Psoas muscle (tissue), 7 donors: ENCODE measurements at regions not wholly inside any gene's neighbourhood (a gene's known extent, or its start where the extent isn't known, plus 50 kb on each side); places are given as distances from the start of the nearest gene placed in this dataset.

Experiments used
- ATAC-seq, 4 donors: fragments of 200-7000 bp; cut with Tn5 transposase; one replicate each; pipeline ENCODE4 v1.9.1; 2020; ENCODE audit warnings: moderate library complexity in 3 of 4, mild to moderate bottlenecking in 2 of 4
- DNase-seq, 2 donors: peaks; one replicate each; pipeline ENCODE4 v3.0.0-alpha.2; 2020
- H3K27ac ChIP-seq: fragments of 200-600 bp; one replicate; pipeline ENCODE4 v1.8.0; 2022
- H3K27me3 ChIP-seq, 3 donors: fragments of 200-600 bp in 1 of 3; one replicate each; pipeline versions ENCODE4 v1.6.1 to v1.8.0; 2013 to 2022; ENCODE audit warnings: low read length in 2 of 3, mild to moderate bottlenecking in 2 of 3, moderate library complexity in 1 of 3; ENCODE audit not compliant: insufficient read depth in 3 of 3
- H3K36me3 ChIP-seq, 2 donors: fragments of 200-600 bp in 1 of 2; one replicate each; pipeline versions ENCODE4 v1.6.1 to v1.8.0; 2013 to 2022; ENCODE audit warnings: low read depth in 1 of 2, mild to moderate bottlenecking in 1 of 2, moderate library complexity in 1 of 2; ENCODE audit not compliant: insufficient read depth in 1 of 2
- H3K4me1 ChIP-seq: fragments of 200-600 bp; one replicate; pipeline ENCODE4 v1.8.0; 2022
- H3K4me3 ChIP-seq: fragments of 200-600 bp; one replicate; pipeline ENCODE4 v1.8.0; 2022; ENCODE audit warnings: mild to moderate bottlenecking
- H3K9me3 ChIP-seq: fragments of 200-600 bp; one replicate; pipeline ENCODE4 v1.8.0; 2022
- WGBS, 3 donors: extraction: QIAGEN DNeasy Blood & Tissue Kit; methylation state at CpG; one replicate each; pipeline versions ENCODE4 v1.1.6 to v1.1.7; 2013; 5-methylcytosine and 5-hydroxymethylcytosine counted together
- intact Hi-C, 2 donors: fragments of 100-400 bp; cut with DNase I; formaldehyde crosslinking; loops; one replicate each; pipeline versions ENCODE4 v1.11.0 to v1.14.2; 2022
- TF ChIP-seq, protein P1 (sequence below): fragments of 200-600 bp; IDR thresholded peaks from one replicate; pipeline ENCODE4 v1.8.0; 2022; ENCODE audit warnings: antibody characterized with exemption
- donor health status: healthy with polysubstance abuse.
- donor health status: DM: no; HTN: no; CAD: no; lungs with moderate emphysema.
- donor health status: Bipolar disorder and iron deficiency.
- donor health status: healthy.
- donor health status: DM: yes; HTN: yes; CAD: no.
- donor health status: DM: no; HTN: no; CAD: no.
- donor health status: DM: yes; HTN: yes; CAD: no.

DNA sequence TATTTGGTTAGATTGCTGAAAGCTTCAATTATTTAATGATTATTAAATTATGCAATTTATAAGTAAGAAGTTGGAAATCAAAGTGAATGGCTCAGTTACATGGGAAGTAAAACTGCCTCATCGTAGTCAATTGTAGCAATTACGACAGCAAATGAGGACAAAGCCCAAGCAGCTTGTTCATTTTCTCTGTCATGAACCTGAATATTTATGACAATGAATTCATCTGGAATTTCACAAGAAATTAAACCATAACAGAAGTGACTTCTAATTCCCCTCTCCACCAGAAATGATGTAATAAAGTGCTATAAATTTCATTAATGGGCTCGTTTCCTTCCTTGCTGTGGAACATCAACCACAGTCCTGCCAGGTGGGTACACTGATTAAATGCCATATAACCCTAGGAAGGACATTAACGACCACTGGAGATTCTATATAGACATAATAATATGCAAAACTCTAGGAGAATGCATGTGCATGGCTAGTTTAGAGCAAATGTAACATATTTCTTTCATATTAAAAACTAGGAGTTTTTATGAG is 273.8 kb upstream of the DCBLD2 start:
- TF ChIP-seq, protein P1, sequence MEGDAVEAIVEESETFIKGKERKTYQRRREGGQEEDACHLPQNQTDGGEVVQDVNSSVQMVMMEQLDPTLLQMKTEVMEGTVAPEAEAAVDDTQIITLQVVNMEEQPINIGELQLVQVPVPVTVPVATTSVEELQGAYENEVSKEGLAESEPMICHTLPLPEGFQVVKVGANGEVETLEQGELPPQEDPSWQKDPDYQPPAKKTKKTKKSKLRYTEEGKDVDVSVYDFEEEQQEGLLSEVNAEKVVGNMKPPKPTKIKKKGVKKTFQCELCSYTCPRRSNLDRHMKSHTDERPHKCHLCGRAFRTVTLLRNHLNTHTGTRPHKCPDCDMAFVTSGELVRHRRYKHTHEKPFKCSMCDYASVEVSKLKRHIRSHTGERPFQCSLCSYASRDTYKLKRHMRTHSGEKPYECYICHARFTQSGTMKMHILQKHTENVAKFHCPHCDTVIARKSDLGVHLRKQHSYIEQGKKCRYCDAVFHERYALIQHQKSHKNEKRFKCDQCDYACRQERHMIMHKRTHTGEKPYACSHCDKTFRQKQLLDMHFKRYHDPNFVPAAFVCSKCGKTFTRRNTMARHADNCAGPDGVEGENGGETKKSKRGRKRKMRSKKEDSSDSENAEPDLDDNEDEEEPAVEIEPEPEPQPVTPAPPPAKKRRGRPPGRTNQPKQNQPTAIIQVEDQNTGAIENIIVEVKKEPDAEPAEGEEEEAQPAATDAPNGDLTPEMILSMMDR, result no peak
- intact Hi-C loops, result loop anchor here (5.0 to 10.0 kb wide), 2 partner anchors 358 to 361 kb away; no protein-coding TSS in a partner anchor
- WGBS, 3 donors, result 21 to 28% (median 23%) methylated on average over 4 of the region's 4 CpGs
- ATAC-seq, result no peak
- no peak overlapping the region for H3K27ac ChIP-seq
- no peaks in the 10 kb centered on the region for H3K9me3 ChIP-seq
- no peaks in the 10 kb centered on the region for H3K36me3 ChIP-seq
- DNase-seq, result no peak
- H3K4me3 ChIP-seq, result no peak overlapping the region
- no peaks in the 10 kb centered on the region for H3K27me3 ChIP-seq
- H3K4me1 ChIP-seq, result no peaks in the 10 kb centered on the region

DNA sequence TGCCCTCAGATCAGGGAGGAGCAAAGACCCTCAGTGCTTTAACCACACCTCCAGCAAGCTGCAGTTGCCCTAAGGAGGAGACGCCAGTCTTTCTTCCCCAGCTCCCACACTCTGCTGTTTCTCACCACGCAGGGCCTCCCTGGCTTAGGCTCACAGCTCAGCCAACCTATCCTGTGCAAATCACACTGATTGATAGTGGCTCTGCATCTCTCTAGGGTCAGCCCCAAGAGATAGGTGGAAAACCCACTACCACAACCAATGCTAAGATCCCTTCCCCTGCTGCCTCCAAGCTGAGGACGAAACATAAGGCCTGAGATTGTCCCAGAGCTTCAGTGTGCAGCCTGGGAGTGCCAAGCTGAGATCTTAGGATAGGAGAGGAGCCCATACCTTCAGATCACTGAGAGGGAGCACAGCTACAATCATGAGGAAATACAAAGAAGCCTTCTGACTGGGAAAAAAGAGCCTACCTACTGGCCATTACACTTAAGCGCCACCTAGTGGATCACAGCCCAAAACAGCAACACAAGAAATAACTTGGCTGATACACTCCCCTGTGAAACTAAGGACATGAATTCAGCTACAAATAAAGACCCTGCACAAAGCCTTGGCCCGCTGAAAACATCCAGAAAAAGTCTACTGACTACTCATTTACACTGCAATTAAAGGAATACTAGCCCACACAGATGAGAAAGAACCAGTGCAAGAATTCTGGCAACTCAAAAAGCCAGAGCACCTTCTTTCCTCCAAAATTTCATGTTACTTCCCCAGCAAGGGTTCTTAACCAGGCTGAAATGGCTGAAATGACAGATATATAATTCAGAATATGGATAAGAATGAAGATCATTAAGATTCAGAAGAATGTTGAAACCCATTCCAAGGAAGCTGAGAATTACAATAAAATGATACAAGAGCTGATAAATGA is 271.5 kb upstream of the DCBLD2 start:
- intact Hi-C loops, result loop anchor here in 1 of 2 donors (10.0 kb wide), 1 partner anchor 358 kb away; no protein-coding TSS in a partner anchor

GRCh38 chr3:99171800-99172199 is 270.3 kb upstream of the DCBLD2 start:
- H3K4me1 ChIP-seq, result no peaks in the 10 kb centered on the region
- intact Hi-C loops, result loop anchor here in 1 of 2 donors (10.0 kb wide), 1 partner anchor 357 kb away; no protein-coding TSS in a partner anchor
- 78 to 84% (median 82%) methylated on average over 4 of the region's 4 CpGs for WGBS, 3 donors
- ATAC-seq (no peak), DNase-seq (no peak)
- no peaks in the 10 kb centered on the region for H3K36me3 ChIP-seq
- no peak overlapping the region for H3K27ac ChIP-seq
- TF ChIP-seq, protein P1, result no peak
- H3K4me3 ChIP-seq, result no peak overlapping the region
- no peaks in the 10 kb centered on the region for H3K9me3 ChIP-seq
- no peaks in the 10 kb centered on the region for H3K27me3 ChIP-seq

More for the DNA sequence above, 271.5 kb upstream of the DCBLD2 start:
- H3K9me3 ChIP-seq, result no peaks in the 10 kb centered on the region
- no peaks in the 10 kb centered on the region for H3K4me1 ChIP-seq
- no peaks in the 10 kb centered on the region for H3K36me3 ChIP-seq
- H3K4me3 ChIP-seq, result no peak overlapping the region
- no peak overlapping the region for H3K27ac ChIP-seq
- no peaks in the 10 kb centered on the region for H3K27me3 ChIP-seq
- no peak for ATAC-seq
- DNase-seq, result no peak
- WGBS, 3 donors, result 47 to 52% (median 51%) methylated on average over 5 of the region's 5 CpGs
- TF ChIP-seq, protein P1, result peak; percentile 45

DNA sequence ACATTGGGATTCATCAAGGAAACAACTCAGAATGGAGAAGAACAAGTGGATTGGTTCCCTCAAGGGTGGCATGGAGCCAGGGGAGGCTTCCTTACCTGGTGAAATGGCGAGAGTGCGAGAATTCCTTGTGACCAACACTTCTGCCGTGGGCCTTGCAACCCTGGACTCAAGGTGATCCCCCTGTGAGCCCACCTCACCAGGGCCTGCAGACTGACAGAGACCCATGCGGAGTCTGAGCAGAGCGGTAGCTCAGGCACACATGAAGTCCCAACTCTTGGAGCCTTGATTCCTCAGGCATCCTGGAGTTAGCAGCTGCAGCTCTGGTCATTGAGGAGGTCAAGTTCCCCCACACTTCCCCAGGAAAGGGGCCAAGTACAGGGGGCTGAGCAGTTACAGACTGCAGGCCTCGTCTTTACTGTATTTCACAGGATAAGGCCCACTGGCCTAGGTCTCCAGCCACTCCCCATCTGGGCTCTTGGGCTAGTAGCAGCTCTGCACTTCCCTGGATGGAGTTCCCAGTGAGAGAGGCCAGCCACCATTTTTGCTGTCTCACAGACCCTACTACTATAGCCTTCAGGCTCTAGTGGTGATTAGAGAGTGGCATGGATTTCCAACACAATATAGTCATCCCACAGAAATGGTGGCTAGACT is 269.5 kb upstream of the DCBLD2 start:
- Histone ChIP-seq H3K36me3 (no peaks in the 10 kb centered on the region), H3K27me3 (no peaks in the 10 kb centered on the region), H3K9me3 (no peaks in the 10 kb centered on the region), H3K4me1 (no peaks in the 10 kb centered on the region), H3K4me3 (no peak overlapping the region), H3K27ac (no peak overlapping the region)
- 84 to 89% (median 84%) methylated on average over 6 of the region's 6 CpGs for WGBS, 3 donors
- DNase-seq (no peak), ATAC-seq (no peak)
- intact Hi-C loops, result loop anchor here in 1 of 2 donors (10.0 kb wide), 1 partner anchor 356 kb away; no protein-coding TSS in a partner anchor
- TF ChIP-seq, protein P1, result no peak
